ENCODE measurements at regions not wholly inside any gene's neighbourhood (a gene's known extent, or its start where the extent isn't known, plus 50 kb on each side); places are given as distances from the start of the nearest gene placed in this dataset.
A peak's percentile ranks its signal among the peaks of the same experiment; 100 is the strongest.

DNA sequence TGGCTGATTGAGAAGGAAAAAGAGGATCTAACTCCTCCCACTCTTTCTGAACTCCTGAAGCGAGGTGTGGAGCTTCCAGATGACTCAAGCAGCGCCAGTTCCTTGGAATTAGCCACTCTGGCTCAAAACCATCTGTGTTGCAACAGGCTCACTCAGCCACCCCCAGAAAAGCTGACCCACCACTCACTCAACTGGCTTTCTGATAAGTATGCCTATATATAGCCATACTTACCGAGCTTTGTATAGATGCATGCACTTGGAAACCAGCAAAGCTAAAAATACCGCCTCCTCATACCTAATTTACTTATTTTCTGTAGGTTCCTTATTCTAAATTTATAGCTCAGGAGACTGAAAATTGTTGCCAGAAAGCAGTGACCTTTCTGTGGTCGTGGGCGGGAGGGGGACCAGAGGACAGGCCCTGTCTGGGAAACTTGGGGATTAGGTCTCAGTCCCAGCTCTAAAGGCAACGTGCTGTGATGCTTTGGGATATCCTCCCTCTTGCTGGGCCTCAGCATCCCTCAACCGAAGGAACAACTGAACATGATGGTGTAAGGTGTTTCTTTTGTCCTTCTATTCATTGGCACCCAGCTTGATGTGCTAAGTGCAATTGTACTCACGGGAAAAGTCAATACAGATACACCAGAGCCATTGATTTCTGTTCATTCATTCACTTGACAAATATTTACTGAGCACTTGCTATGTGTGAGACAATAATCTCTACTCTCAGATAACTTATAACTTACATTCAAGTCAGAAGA, 65.7 kb downstream of the NENF start:
- Histone ChIP-seq H3K27ac (ENCODE audit: low read length) (no peak overlapping the region), H3K9ac (ENCODE audit: low read depth, low read length) (no peak overlapping the region), H2AFZ (ENCODE audit: low read depth, low read length) (no peak overlapping the region), H3K9me3 (ENCODE audit: insufficient read depth, low read length, severe bottlenecking) (no peaks in the 10 kb centered on the region), H3K36me3 (ENCODE audit: insufficient read depth, low read length) (no peaks in the 10 kb centered on the region), H4K20me1 (ENCODE audit: insufficient read depth, low read length) (no peaks in the 10 kb centered on the region), H3K4me1 (ENCODE audit: insufficient read depth, low read length) (no peaks in the 10 kb centered on the region), H3K4me2 (ENCODE audit: insufficient read depth, low read length) (no peak overlapping the region), H3K79me2 (ENCODE audit: insufficient read depth, low read length) (no peaks in the 10 kb centered on the region), H3K27me3 (ENCODE audit: insufficient read depth, low read length, poor library complexity) (peaks cover 7% of the 10 kb centered on the region), H3K4me3 (ENCODE audit: low read depth in 1 of 2, low read length in 2 of 2) (no peak overlapping the region)
- DNase-seq (no peak), ATAC-seq (ENCODE audit: insufficient read depth, low read depth) (no peak)
- no peak for TF ChIP-seq EZH2 (IDR thresholded peaks at IDR 0.05; ENCODE audit: borderline replicate concordance, low read depth, low read length, severe bottlenecking)
- TF ChIP-seq, protein P1, sequence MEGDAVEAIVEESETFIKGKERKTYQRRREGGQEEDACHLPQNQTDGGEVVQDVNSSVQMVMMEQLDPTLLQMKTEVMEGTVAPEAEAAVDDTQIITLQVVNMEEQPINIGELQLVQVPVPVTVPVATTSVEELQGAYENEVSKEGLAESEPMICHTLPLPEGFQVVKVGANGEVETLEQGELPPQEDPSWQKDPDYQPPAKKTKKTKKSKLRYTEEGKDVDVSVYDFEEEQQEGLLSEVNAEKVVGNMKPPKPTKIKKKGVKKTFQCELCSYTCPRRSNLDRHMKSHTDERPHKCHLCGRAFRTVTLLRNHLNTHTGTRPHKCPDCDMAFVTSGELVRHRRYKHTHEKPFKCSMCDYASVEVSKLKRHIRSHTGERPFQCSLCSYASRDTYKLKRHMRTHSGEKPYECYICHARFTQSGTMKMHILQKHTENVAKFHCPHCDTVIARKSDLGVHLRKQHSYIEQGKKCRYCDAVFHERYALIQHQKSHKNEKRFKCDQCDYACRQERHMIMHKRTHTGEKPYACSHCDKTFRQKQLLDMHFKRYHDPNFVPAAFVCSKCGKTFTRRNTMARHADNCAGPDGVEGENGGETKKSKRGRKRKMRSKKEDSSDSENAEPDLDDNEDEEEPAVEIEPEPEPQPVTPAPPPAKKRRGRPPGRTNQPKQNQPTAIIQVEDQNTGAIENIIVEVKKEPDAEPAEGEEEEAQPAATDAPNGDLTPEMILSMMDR (IDR thresholded peaks at IDR 0.05; ENCODE audit: borderline replicate concordance, extremely low read depth, low read length, poor library complexity, severe bottlenecking), result no peak

DNA sequence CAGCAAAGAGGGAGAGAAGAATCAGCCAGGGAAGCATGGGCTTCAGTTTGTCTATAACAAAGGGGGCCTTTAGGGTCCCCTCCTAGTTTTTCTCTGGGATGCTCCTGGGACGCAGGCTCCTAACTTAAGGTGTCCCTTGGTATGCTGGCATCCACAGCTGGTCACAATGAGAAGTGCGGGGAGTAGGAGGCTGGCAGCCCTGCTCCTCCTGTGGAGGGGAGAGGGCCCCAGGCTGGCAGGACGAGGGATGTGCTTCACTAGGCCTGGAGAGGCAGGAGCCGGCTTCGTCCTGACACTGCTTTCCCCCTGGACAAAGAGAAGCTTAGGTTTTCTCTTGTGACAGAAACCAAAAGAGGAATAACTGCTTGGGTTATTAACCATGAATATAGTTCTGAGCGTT, 67.6 kb downstream of the NENF start:
- no peak overlapping the region for H3K4me2 ChIP-seq (ENCODE audit: insufficient read depth, low read length)
- no peak for DNase-seq
- no peaks in the 10 kb centered on the region for H3K4me1 ChIP-seq (ENCODE audit: insufficient read depth, low read length)
- no peak overlapping the region for H3K4me3 ChIP-seq (ENCODE audit: low read depth in 1 of 2, low read length in 2 of 2)
- no peaks in the 10 kb centered on the region for H4K20me1 ChIP-seq (ENCODE audit: insufficient read depth, low read length)
- no peaks in the 10 kb centered on the region for H3K79me2 ChIP-seq (ENCODE audit: insufficient read depth, low read length)
- H3K27me3 ChIP-seq (ENCODE audit: insufficient read depth, low read length, poor library complexity), result peaks cover 3% of the 10 kb centered on the region
- TF ChIP-seq EZH2 (IDR thresholded peaks at IDR 0.05; ENCODE audit: borderline replicate concordance, low read depth, low read length, severe bottlenecking), result no peak
- TF ChIP-seq, protein P1 (IDR thresholded peaks at IDR 0.05; ENCODE audit: borderline replicate concordance, extremely low read depth, low read length, poor library complexity, severe bottlenecking), result no peak
- H2AFZ ChIP-seq (ENCODE audit: low read depth, low read length), result no peak overlapping the region
- no peaks in the 10 kb centered on the region for H3K36me3 ChIP-seq (ENCODE audit: insufficient read depth, low read length)
- no peaks in the 10 kb centered on the region for H3K9me3 ChIP-seq (ENCODE audit: insufficient read depth, low read length, severe bottlenecking)
- no peak for ATAC-seq (ENCODE audit: insufficient read depth, low read depth)
- H3K9ac ChIP-seq (ENCODE audit: low read depth, low read length), result no peak overlapping the region
- no peak overlapping the region for H3K27ac ChIP-seq (ENCODE audit: low read length)

DNA sequence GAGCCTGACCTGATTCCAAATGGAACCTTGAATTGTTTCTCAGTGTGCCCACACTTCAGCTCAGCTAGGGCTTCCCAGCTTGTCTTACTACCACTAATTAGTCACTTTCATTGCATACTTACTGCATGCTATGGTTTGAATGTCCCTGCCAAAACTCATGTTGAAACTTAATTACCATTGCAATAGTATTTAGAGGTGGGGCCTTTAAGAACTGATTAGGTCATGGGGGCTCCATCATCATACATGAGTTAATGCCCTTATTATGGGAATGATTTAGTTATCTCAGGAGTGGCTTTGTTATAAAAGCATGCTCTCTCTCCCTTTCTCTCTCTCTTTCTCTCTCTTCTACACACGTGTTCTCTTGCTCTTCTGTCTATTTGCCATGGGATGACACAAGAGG, 68.3 kb downstream of the NENF start:
- no peak overlapping the region for H3K4me2 ChIP-seq (ENCODE audit: insufficient read depth, low read length)
- TF ChIP-seq EZH2 (IDR thresholded peaks at IDR 0.05; ENCODE audit: borderline replicate concordance, low read depth, low read length, severe bottlenecking), result no peak
- no peak overlapping the region for H2AFZ ChIP-seq (ENCODE audit: low read depth, low read length)
- ATAC-seq (ENCODE audit: insufficient read depth, low read depth), result no peak
- peaks cover 3% of the 10 kb centered on the region for H3K27me3 ChIP-seq (ENCODE audit: insufficient read depth, low read length, poor library complexity)
- H3K27ac ChIP-seq (ENCODE audit: low read length), result no peak overlapping the region
- H3K9ac ChIP-seq (ENCODE audit: low read depth, low read length), result no peak overlapping the region
- DNase-seq, result no peak
- H4K20me1 ChIP-seq (ENCODE audit: insufficient read depth, low read length), result no peaks in the 10 kb centered on the region
- H3K4me3 ChIP-seq (ENCODE audit: low read depth in 1 of 2, low read length in 2 of 2), result no peak overlapping the region
- H3K36me3 ChIP-seq (ENCODE audit: insufficient read depth, low read length), result no peaks in the 10 kb centered on the region
- no peaks in the 10 kb centered on the region for H3K79me2 ChIP-seq (ENCODE audit: insufficient read depth, low read length)
- H3K9me3 ChIP-seq (ENCODE audit: insufficient read depth, low read length, severe bottlenecking), result no peaks in the 10 kb centered on the region
- no peaks in the 10 kb centered on the region for H3K4me1 ChIP-seq (ENCODE audit: insufficient read depth, low read length)

DNA sequence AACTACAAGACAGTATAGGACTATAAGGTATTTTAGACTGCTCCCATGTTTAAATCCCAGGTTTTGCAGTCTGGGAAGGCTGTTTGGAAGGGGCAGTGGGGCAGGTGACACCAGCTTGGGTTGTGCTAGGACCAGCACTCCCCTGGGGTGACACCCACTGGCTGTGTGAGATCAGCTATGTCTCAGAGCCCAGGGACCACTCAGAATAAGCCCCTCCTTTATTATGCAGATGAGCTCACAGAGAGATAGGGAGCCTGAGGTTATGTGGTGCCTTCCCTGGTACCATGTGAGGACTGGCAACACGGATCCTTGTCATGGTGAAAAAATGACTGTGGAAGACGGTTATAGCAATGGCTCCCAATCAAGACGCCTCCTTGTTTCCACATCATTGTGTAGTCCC, 71.0 kb downstream of the NENF start:
- Histone ChIP-seq H3K9ac (ENCODE audit: low read depth, low read length) (no peak overlapping the region), H3K36me3 (ENCODE audit: insufficient read depth, low read length) (no peaks in the 10 kb centered on the region), H3K4me1 (ENCODE audit: insufficient read depth, low read length) (no peaks in the 10 kb centered on the region), H3K4me2 (ENCODE audit: insufficient read depth, low read length) (no peak overlapping the region), H2AFZ (ENCODE audit: low read depth, low read length) (no peak overlapping the region), H3K4me3 (ENCODE audit: low read depth in 1 of 2, low read length in 2 of 2) (no peak overlapping the region), H3K79me2 (ENCODE audit: insufficient read depth, low read length) (no peaks in the 10 kb centered on the region), H3K27ac (ENCODE audit: low read length) (no peak overlapping the region), H3K27me3 (ENCODE audit: insufficient read depth, low read length, poor library complexity) (no peaks in the 10 kb centered on the region), H3K9me3 (ENCODE audit: insufficient read depth, low read length, severe bottlenecking) (no peaks in the 10 kb centered on the region), H4K20me1 (ENCODE audit: insufficient read depth, low read length) (no peaks in the 10 kb centered on the region)
- ATAC-seq (ENCODE audit: insufficient read depth, low read depth), result peak; percentile 74
- DNase-seq, result no peak
- no peak for TF ChIP-seq EZH2 (IDR thresholded peaks at IDR 0.05; ENCODE audit: borderline replicate concordance, low read depth, low read length, severe bottlenecking)
- TF ChIP-seq, protein P1 (IDR thresholded peaks at IDR 0.05; ENCODE audit: borderline replicate concordance, extremely low read depth, low read length, poor library complexity, severe bottlenecking), result no peak
